ENCODE measurements at regions not wholly inside any gene's neighbourhood (a gene's known extent, or its start where the extent isn't known, plus 50 kb on each side); places are given as distances from the start of the nearest gene placed in this dataset.

DNA sequence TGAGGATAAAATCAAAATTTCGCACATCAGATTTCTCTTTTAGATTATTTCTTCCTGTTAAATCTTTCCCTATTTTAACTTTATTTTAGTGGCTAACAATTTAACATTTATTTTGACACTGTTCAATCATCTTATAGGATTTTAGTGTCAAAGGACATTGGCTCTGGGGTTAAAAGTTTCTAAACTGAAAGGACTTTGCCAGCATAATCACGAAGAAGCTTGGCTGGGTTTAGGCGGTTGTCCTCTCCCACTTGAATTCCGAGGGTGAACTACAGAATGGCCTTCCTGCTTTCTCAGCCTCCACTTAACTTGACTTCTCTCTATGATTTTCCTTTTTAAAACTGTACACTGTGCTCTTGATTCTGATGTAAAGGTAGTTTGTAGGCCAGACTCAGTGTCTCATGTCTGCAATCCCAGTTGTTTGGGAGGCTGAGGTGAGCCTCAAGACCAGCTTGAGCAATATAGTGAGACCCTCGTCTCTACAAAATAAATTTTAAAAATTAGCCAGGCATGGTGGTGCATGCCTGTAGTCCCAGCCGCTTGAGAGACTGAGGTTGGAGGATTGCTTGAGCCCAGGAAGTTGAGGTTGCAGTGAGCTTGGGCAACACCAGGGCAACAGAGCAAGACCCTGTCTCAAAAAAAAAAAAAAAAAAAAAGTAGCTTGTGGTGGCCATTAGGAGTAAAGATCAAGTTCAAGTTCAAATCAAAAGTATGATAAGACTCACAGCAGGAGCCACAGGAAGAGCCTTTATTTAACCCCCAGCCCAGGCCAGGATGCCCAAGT lies 54.8 kb upstream of the KATNAL1 start:
- H3K4me2 ChIP-seq (ENCODE audit: low read length), result no peak overlapping the region
- H2AFZ ChIP-seq (ENCODE audit: low read depth, low read length, poor library complexity, severe bottlenecking), result no peak overlapping the region
- H3K4me1 ChIP-seq (ENCODE audit: control insufficient read depth in 1 of 2, insufficient read depth in 2 of 2, low read length in 2 of 2), result peaks cover 0 to 6% of the 10 kb centered on the region in 2 experiments; a peak in 1 of 4 replicates
- H3K27me3 ChIP-seq (ENCODE audit: insufficient read depth, low read length), result no peaks in the 10 kb centered on the region
- ATAC-seq (no peak), DNase-seq (ENCODE audit: low read depth, low spot score) (no peak)
- H3K9me3 ChIP-seq (ENCODE audit: control insufficient read depth in 1 of 2, insufficient read depth in 1 of 2, low read depth in 1 of 2, low read length in 2 of 2), result no peaks in the 10 kb centered on the region
- ChIA-PET POLR2A (interaction anchor here (0.6 kb wide), 1 partner anchor 9 kb away, joined by 3 read pairs; no protein-coding TSS in a partner anchor), CTCF (no interaction called here), RAD21 (ENCODE audit: low non-redundant PET in 1 of 2, low total read pairs in 2 of 2, uncharacterized antibody in 2 of 2, unreplicated experiment in 2 of 2) (no interaction called here)
- H3K36me3 ChIP-seq (ENCODE audit: control insufficient read depth in 1 of 2, insufficient read depth in 2 of 2, low read length in 2 of 2), result no peaks in the 10 kb centered on the region
- intact Hi-C loops (cut with micrococcal nuclease), result no loop called here
- no peak overlapping the region for H3K9ac ChIP-seq (ENCODE audit: low read length)
- no peaks in the 10 kb centered on the region for H3K79me2 ChIP-seq (ENCODE audit: insufficient read depth, low read length)
- BruUV-seq (replicated peaks), result no TSS peak
- H3K9me2 ChIP-seq (ENCODE audit: insufficient read depth), result no peaks in the 10 kb centered on the region
- TF ChIP-seq TCF7L2 (IDR thresholded peaks at IDR 0.05; ENCODE audit: borderline replicate concordance, extremely low read depth, insufficient read depth, insufficient read length) (no peak), CEBPB (IDR thresholded peaks at IDR 0.05; ENCODE audit: low read depth) (no peak), SP1 (IDR thresholded peaks at IDR 0.05; ENCODE audit: low read depth) (no peak), CBX3 (IDR thresholded peaks at IDR 0.05; ENCODE audit: low read depth) (no peak), POLR2A (IDR thresholded peaks at IDR 0.05; ENCODE audit: borderline replicate concordance, extremely low read depth, insufficient read depth, insufficient read length) (no peak), ZNF274 (IDR thresholded peaks at IDR 0.05; ENCODE audit: low read depth, low read length) (no peak), EGR1 (IDR thresholded peaks at IDR 0.05; ENCODE audit: low read depth) (no peak), EZH2phosphoT487 (IDR thresholded peaks at IDR 0.05; ENCODE audit: borderline replicate concordance) (no peak), SRF (IDR thresholded peaks at IDR 0.05; ENCODE audit: low read depth) (no peak), ZFX (IDR thresholded peaks at IDR 0.05) (no peak)
- TF ChIP-seq, protein P1, sequence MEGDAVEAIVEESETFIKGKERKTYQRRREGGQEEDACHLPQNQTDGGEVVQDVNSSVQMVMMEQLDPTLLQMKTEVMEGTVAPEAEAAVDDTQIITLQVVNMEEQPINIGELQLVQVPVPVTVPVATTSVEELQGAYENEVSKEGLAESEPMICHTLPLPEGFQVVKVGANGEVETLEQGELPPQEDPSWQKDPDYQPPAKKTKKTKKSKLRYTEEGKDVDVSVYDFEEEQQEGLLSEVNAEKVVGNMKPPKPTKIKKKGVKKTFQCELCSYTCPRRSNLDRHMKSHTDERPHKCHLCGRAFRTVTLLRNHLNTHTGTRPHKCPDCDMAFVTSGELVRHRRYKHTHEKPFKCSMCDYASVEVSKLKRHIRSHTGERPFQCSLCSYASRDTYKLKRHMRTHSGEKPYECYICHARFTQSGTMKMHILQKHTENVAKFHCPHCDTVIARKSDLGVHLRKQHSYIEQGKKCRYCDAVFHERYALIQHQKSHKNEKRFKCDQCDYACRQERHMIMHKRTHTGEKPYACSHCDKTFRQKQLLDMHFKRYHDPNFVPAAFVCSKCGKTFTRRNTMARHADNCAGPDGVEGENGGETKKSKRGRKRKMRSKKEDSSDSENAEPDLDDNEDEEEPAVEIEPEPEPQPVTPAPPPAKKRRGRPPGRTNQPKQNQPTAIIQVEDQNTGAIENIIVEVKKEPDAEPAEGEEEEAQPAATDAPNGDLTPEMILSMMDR (IDR thresholded peaks at IDR 0.05 in 2 of 3, conservative IDR thresholded peaks at IDR 0.05 in 1 of 3; ENCODE audit: borderline replicate concordance in 1 of 3, insufficient read depth in 1 of 3, low read depth in 2 of 3, low read length in 2 of 3), result no peak
- TF ChIP-seq, protein P2, sequence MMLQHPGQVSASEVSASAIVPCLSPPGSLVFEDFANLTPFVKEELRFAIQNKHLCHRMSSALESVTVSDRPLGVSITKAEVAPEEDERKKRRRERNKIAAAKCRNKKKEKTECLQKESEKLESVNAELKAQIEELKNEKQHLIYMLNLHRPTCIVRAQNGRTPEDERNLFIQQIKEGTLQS (IDR thresholded peaks at IDR 0.05), result no peak
- H3K27ac ChIP-seq (ENCODE audit: low read depth, low read length), result no peak overlapping the region
- H4K20me1 ChIP-seq (ENCODE audit: insufficient read depth), result no peaks in the 10 kb centered on the region
- H3K4me3 ChIP-seq (replicated peaks in 1 of 2; ENCODE audit: low read depth in 1 of 2, low read length in 2 of 2), result no peak overlapping the region
